T-cell (primary cell): ENCODE measurements at regions not wholly inside any gene's neighbourhood (a gene's known extent, or its start where the extent isn't known, plus 50 kb on each side); places are given as distances from the start of the nearest gene placed in this dataset.

Experiments
- ATAC-seq, 4 experiments: fragments of 200-7000 bp in 3 of 4; fragments of 150-1000 bp in 1 of 4; cut with Tn5 transposase; replicated peaks in 1 of 4; 1 replicate in 3 of 4; 2 replicates in 1 of 4; pipeline ENCODE4 v1.10.0; 2021; ENCODE audit warnings: moderate library complexity in 3 of 4, mild to moderate bottlenecking in 2 of 4, moderate number of reproducible peaks in 1 of 4
- CTCF ChIA-PET, 2 donors: fragments of 300-600 bp; sonication (Branson Sonifier 250); formaldehyde crosslinking; loops; one replicate each; lab custom pipeline; 2022; ENCODE audit warnings: antibody characterized with exemption in 2 of 2; lab: Charles Lee
- POLR2A ChIA-PET, 2 donors: fragments of 300-600 bp; sonication (Branson Sonifier 250); formaldehyde crosslinking; loops; one replicate each; lab custom pipeline; 2022; ENCODE audit warnings: antibody characterized with exemption in 2 of 2; lab: Charles Lee
- DNase-seq, 35 experiments: peaks; one replicate each; pipeline versions ENCODE4 v3.0.0 to v3.0.0-alpha.2; 2013 to 2023
- H3K27ac ChIP-seq: one replicate; pipeline ENCODE4 v1.5.1; 2013; ENCODE audit warnings: low read length
- H3K27me3 ChIP-seq, 2 experiments: replicated peaks in 1 of 2; 1 replicate in 1 of 2; 2 replicates in 1 of 2; pipeline versions ENCODE4 v1.6.1 to v1.7.0; 2013; ENCODE audit warnings: low read length in 1 of 2, mixed read lengths in 1 of 2; ENCODE audit not compliant: control insufficient read depth in 2 of 2, insufficient read depth in 2 of 2; ENCODE audit errors: extremely low read depth in 1 of 2
- H3K36me3 ChIP-seq, 2 donors: 1 replicate in 1 of 2; 2 replicates in 1 of 2; pipeline versions ENCODE4 v1.6.1 to v1.7.0; 2013; ENCODE audit warnings: low read length in 1 of 2; ENCODE audit not compliant: control insufficient read depth in 2 of 2, insufficient read depth in 1 of 2; ENCODE audit errors: extremely low read depth in 1 of 2
- H3K4me1 ChIP-seq, 2 experiments: 1 replicate in 1 of 2; 2 replicates in 1 of 2; pipeline versions ENCODE4 v1.6.1 to v1.7.0; 2013; ENCODE audit warnings: low read length in 2 of 2, mixed read lengths in 1 of 2; ENCODE audit not compliant: insufficient read depth in 2 of 2, control insufficient read depth in 1 of 2; ENCODE audit errors: extremely low read depth in 1 of 2
- H3K4me3 ChIP-seq, 2 donors: 1 replicate in 1 of 2; 2 replicates in 1 of 2; pipeline versions ENCODE4 v1.5.1 to v1.7.0; 2013; ENCODE audit warnings: mild to moderate bottlenecking in 2 of 2, low read length in 1 of 2, moderate library complexity in 1 of 2; ENCODE audit not compliant: control insufficient read depth in 1 of 2; ENCODE audit errors: extremely low read depth in 1 of 2
- H3K9me3 ChIP-seq: 2 replicates; pipeline ENCODE4 v1.7.0; 2013
- H3K27ac Mint-ChIP-seq, 2 donors: one replicate each; pipeline ENCODE4 v1.8.0; 2020 to 2021; ENCODE audit warnings: mild to moderate bottlenecking in 2 of 2, mixed read lengths in 2 of 2
- H3K27me3 Mint-ChIP-seq, 2 donors: one replicate each; pipeline ENCODE4 v1.8.0; 2021 to 2022; ENCODE audit warnings: mixed read lengths in 2 of 2
- H3K36me3 Mint-ChIP-seq: one replicate; pipeline ENCODE4 v1.8.0; 2021; ENCODE audit warnings: mixed read lengths
- H3K4me1 Mint-ChIP-seq, 3 donors: one replicate each; pipeline ENCODE4 v1.8.0; 2020 to 2022; ENCODE audit warnings: mixed read lengths in 3 of 3, mild to moderate bottlenecking in 1 of 3
- H3K4me3 Mint-ChIP-seq, 3 donors: one replicate each; pipeline ENCODE4 v1.8.0; 2020 to 2022; ENCODE audit warnings: mild to moderate bottlenecking in 3 of 3, mixed read lengths in 3 of 3, moderate library complexity in 3 of 3
- H3K9me3 Mint-ChIP-seq, 3 donors: one replicate each; pipeline ENCODE4 v1.8.0; 2020 to 2022; ENCODE audit warnings: mixed read lengths in 3 of 3
- WGBS: methylation state at CpG from one replicate; pipeline ENCODE4 v1.1.5; 2013; ENCODE audit warnings: missing lambda C conversion rate; ENCODE audit not compliant: insufficient coverage; 5-methylcytosine and 5-hydroxymethylcytosine counted together

- Histone ChIP-seq H3K27me3 (peaks cover 0 to 6% of the 10 kb centered on the region in 2 experiments), H3K4me3 (no peak overlapping the region), H3K27ac (no peak overlapping the region), H3K36me3 (no peaks in the 10 kb centered on the region), H3K9me3 (no peaks in the 10 kb centered on the region), H3K4me1 (no peaks in the 10 kb centered on the region)
- POLR2A ChIA-PET: no interaction called here
- 90% methylated on average over 2 of the region's 5 CpGs for WGBS
- H3K27me3 Mint-ChIP-seq: peaks cover 3 to 7% of the 10 kb centered on the region in 2 donors
- DNase-seq (no peak), ATAC-seq (no peak)
- CTCF ChIA-PET: no interaction called here
- no peaks in the 10 kb centered on the region for H3K4me1 Mint-ChIP-seq
- H3K9me3 Mint-ChIP-seq: no peaks in the 10 kb centered on the region
- H3K4me3 Mint-ChIP-seq: no peak overlapping the region
- H3K27ac Mint-ChIP-seq: no peak overlapping the region
- no peaks in the 10 kb centered on the region for H3K36me3 Mint-ChIP-seq
Observed at GRCh38 chr3:139728414-139728813, 50.6 kb upstream of the NMNAT3 start.
